Skeletal muscle satellite cell (primary cell): ENCODE measurements at regions not wholly inside any gene's neighbourhood (a gene's known extent, or its start where the extent isn't known, plus 50 kb on each side); places are given as distances from the start of the nearest gene placed in this dataset.

Experiments used
- H3K27me3 ChIP-seq: 2 replicates; pipeline ENCODE4 v1.7.0; 2013; ENCODE audit warnings: low read length; ENCODE audit not compliant: control insufficient read depth, insufficient read depth
- H3K36me3 ChIP-seq: 2 replicates; pipeline ENCODE4 v1.7.0; 2013; ENCODE audit warnings: mild to moderate bottlenecking, control low read depth, low read length; ENCODE audit not compliant: insufficient read depth
- H3K4me1 ChIP-seq: 2 replicates; pipeline ENCODE4 v1.7.0; 2013; ENCODE audit warnings: low read length; ENCODE audit not compliant: control insufficient read depth, insufficient read depth
- H3K4me2 ChIP-seq: 2 replicates; pipeline ENCODE4 v1.7.0; 2013; ENCODE audit warnings: mild to moderate bottlenecking, low read length
- H3K4me3 ChIP-seq: 2 replicates; pipeline ENCODE4 v1.7.0; 2013; ENCODE audit warnings: low read length
- H3K9ac ChIP-seq: 2 replicates; pipeline ENCODE4 v1.7.0; 2013; ENCODE audit warnings: mild to moderate bottlenecking, low read depth, low read length, moderate library complexity
- H3K9me3 ChIP-seq: replicated peaks from 2 replicates; pipeline ENCODE4 v1.7.0; 2013; ENCODE audit warnings: mild to moderate bottlenecking, control low read depth, low read length

GRCh38 chr6:134610411-134610810 lies 292.5 kb upstream of the SGK1 start:
- Histone ChIP-seq H3K27me3 (no peaks in the 10 kb centered on the region), H3K4me2 (no peak overlapping the region), H3K4me3 (no peak overlapping the region), H3K36me3 (no peaks in the 10 kb centered on the region), H3K4me1 (no peaks in the 10 kb centered on the region), H3K9me3 (no peaks in the 10 kb centered on the region), H3K9ac (no peak overlapping the region)

- Histone ChIP-seq H3K27me3 (no peaks in the 10 kb centered on the region), H3K4me1 (no peaks in the 10 kb centered on the region), H3K4me2 (no peak overlapping the region), H3K9ac (no peak overlapping the region), H3K9me3 (no peaks in the 10 kb centered on the region), H3K4me3 (no peak overlapping the region), H3K36me3 (no peaks in the 10 kb centered on the region)
Observed at GRCh38 chr6:134609716-134610261, 291.9 kb upstream of the SGK1 start.

GRCh38 chr6:134607411-134607810 lies 289.5 kb upstream of the SGK1 start:
- Histone ChIP-seq H3K36me3 (no peaks in the 10 kb centered on the region), H3K4me1 (no peaks in the 10 kb centered on the region), H3K9ac (no peak overlapping the region), H3K4me2 (no peak overlapping the region), H3K27me3 (no peaks in the 10 kb centered on the region), H3K4me3 (no peak overlapping the region), H3K9me3 (no peaks in the 10 kb centered on the region)

GRCh38 chr6:134605034-134605433 lies 287.1 kb upstream of the SGK1 start:
- no peak overlapping the region for H3K4me2 ChIP-seq
- H3K4me1 ChIP-seq: no peaks in the 10 kb centered on the region
- H3K9ac ChIP-seq: no peak overlapping the region
- peaks cover 9% of the 10 kb centered on the region for H3K9me3 ChIP-seq
- no peaks in the 10 kb centered on the region for H3K27me3 ChIP-seq
- H3K4me3 ChIP-seq: no peak overlapping the region
- no peaks in the 10 kb centered on the region for H3K36me3 ChIP-seq

GRCh38 chr6:134604014-134604676 lies 286.2 kb upstream of the SGK1 start:
- H3K4me1 ChIP-seq: no peaks in the 10 kb centered on the region
- no peak overlapping the region for H3K4me3 ChIP-seq
- H3K27me3 ChIP-seq: no peaks in the 10 kb centered on the region
- peaks cover 9% of the 10 kb centered on the region for H3K9me3 ChIP-seq
- no peaks in the 10 kb centered on the region for H3K36me3 ChIP-seq
- no peak overlapping the region for H3K9ac ChIP-seq
- H3K4me2 ChIP-seq: no peak overlapping the region

- Histone ChIP-seq H3K27me3 (no peaks in the 10 kb centered on the region), H3K4me1 (no peaks in the 10 kb centered on the region), H3K9me3 (peaks cover 9% of the 10 kb centered on the region)
Observed at GRCh38 chr6:134603561-134603960, 285.6 kb upstream of the SGK1 start.

GRCh38 chr6:134602123-134602522 lies 284.2 kb upstream of the SGK1 start:
- Histone ChIP-seq H3K9me3 (peaks cover 9% of the 10 kb centered on the region), H3K4me1 (no peaks in the 10 kb centered on the region), H3K27me3 (no peaks in the 10 kb centered on the region), H3K9ac (no peak overlapping the region), H3K36me3 (no peaks in the 10 kb centered on the region), H3K4me3 (no peak overlapping the region), H3K4me2 (no peak overlapping the region)

More at GRCh38 chr6:134603561-134603960, 285.6 kb upstream of the SGK1 start:
- no peak overlapping the region for H3K9ac ChIP-seq
- no peaks in the 10 kb centered on the region for H3K36me3 ChIP-seq
- no peak overlapping the region for H3K4me2 ChIP-seq
- no peak overlapping the region for H3K4me3 ChIP-seq

- no peak overlapping the region for H3K4me3 ChIP-seq
- H3K9me3 ChIP-seq: peaks cover 9% of the 10 kb centered on the region
- H3K9ac ChIP-seq: no peak overlapping the region
- no peak overlapping the region for H3K4me2 ChIP-seq
- H3K4me1 ChIP-seq: no peaks in the 10 kb centered on the region
- no peaks in the 10 kb centered on the region for H3K27me3 ChIP-seq
- no peaks in the 10 kb centered on the region for H3K36me3 ChIP-seq
Observed at GRCh38 chr6:134600671-134601070, 282.8 kb upstream of the SGK1 start.

GRCh38 chr6:134599079-134599478 lies 281.2 kb upstream of the SGK1 start:
- Histone ChIP-seq H3K9ac (no peak overlapping the region), H3K4me1 (no peaks in the 10 kb centered on the region), H3K9me3 (peaks cover 9% of the 10 kb centered on the region), H3K4me3 (no peak overlapping the region), H3K36me3 (no peaks in the 10 kb centered on the region), H3K27me3 (no peaks in the 10 kb centered on the region), H3K4me2 (no peak overlapping the region)

- Histone ChIP-seq H3K9ac (no peak overlapping the region), H3K36me3 (no peaks in the 10 kb centered on the region), H3K9me3 (peaks cover 7% of the 10 kb centered on the region), H3K27me3 (no peaks in the 10 kb centered on the region), H3K4me3 (no peak overlapping the region), H3K4me1 (no peaks in the 10 kb centered on the region), H3K4me2 (no peak overlapping the region)
Observed at GRCh38 chr6:134596191-134596590, 278.3 kb upstream of the SGK1 start.

- H3K36me3 ChIP-seq: no peaks in the 10 kb centered on the region
- H3K27me3 ChIP-seq: no peaks in the 10 kb centered on the region
- H3K4me3 ChIP-seq: no peak overlapping the region
- H3K4me1 ChIP-seq: peaks cover 12% of the 10 kb centered on the region
- H3K4me2 ChIP-seq: no peak overlapping the region
- no peaks in the 10 kb centered on the region for H3K9me3 ChIP-seq
- H3K9ac ChIP-seq: no peak overlapping the region
Observed at GRCh38 chr6:134594881-134595280, 277.0 kb upstream of the SGK1 start.

GRCh38 chr6:134593887-134594286 lies 276.0 kb upstream of the SGK1 start:
- Histone ChIP-seq H3K9ac (no peak overlapping the region), H3K4me2 (no peak overlapping the region), H3K4me1 (peaks cover 20% of the 10 kb centered on the region), H3K27me3 (no peaks in the 10 kb centered on the region), H3K36me3 (no peaks in the 10 kb centered on the region), H3K9me3 (no peaks in the 10 kb centered on the region), H3K4me3 (no peak overlapping the region)
